ENCODE measurements at regions not wholly inside any gene's neighbourhood (a gene's known extent, or its start where the extent isn't known, plus 50 kb on each side); places are given as distances from the start of the nearest gene placed in this dataset.

- no peak overlapping the region for H3K9ac ChIP-seq (ENCODE audit: low read length)
- H3K4me1 ChIP-seq (ENCODE audit: low read length): no peaks in the 10 kb centered on the region
- H3K4me3 ChIP-seq (ENCODE audit: low read length): no peak overlapping the region
- TF ChIP-seq CTCF (IDR thresholded peaks at IDR 0.05; ENCODE audit: low read depth, low read length) (no peak), EZH2phosphoT487 (IDR thresholded peaks at IDR 0.05; ENCODE audit: low read depth) (no peak)
- H3K79me2 ChIP-seq (ENCODE audit: low read length): no peaks in the 10 kb centered on the region
- H3K36me3 ChIP-seq (replicated peaks; ENCODE audit: low read depth, low read length): no peaks in the 10 kb centered on the region
- peak overlapping the region; percentile 36 for H2AFZ ChIP-seq (ENCODE audit: low read depth, low read length)
- H4K20me1 ChIP-seq (ENCODE audit: insufficient read depth, low read length): no peaks in the 10 kb centered on the region
- no peak overlapping the region for H3K27ac ChIP-seq (ENCODE audit: low read length)
- H3K4me2 ChIP-seq (ENCODE audit: low read length): no peak overlapping the region
- no peaks in the 10 kb centered on the region for H3K9me3 ChIP-seq (ENCODE audit: insufficient read depth, low read length)
- H3K27me3 ChIP-seq (ENCODE audit: low read depth, low read length): no peaks in the 10 kb centered on the region
These were observed 105.2 kb downstream of the SLITRK6 start for GRCh38 chr13:85693889-85694511.

GRCh38 chr13:85690368-85690767, 108.9 kb downstream of the SLITRK6 start:
- no peak overlapping the region for H2AFZ ChIP-seq (ENCODE audit: low read depth, low read length)
- no peaks in the 10 kb centered on the region for H4K20me1 ChIP-seq (ENCODE audit: insufficient read depth, low read length)
- H3K9ac ChIP-seq (ENCODE audit: low read length): no peak overlapping the region
- no peak for TF ChIP-seq EZH2phosphoT487 (IDR thresholded peaks at IDR 0.05; ENCODE audit: low read depth)
- no peak for TF ChIP-seq CTCF (IDR thresholded peaks at IDR 0.05; ENCODE audit: low read depth, low read length)
- H3K4me2 ChIP-seq (ENCODE audit: low read length): no peak overlapping the region
- peaks cover 2% of the 10 kb centered on the region for H3K36me3 ChIP-seq (replicated peaks; ENCODE audit: low read depth, low read length)
- no peaks in the 10 kb centered on the region for H3K27me3 ChIP-seq (ENCODE audit: low read depth, low read length)
- no peaks in the 10 kb centered on the region for H3K9me3 ChIP-seq (ENCODE audit: insufficient read depth, low read length)
- H3K4me3 ChIP-seq (ENCODE audit: low read length): no peak overlapping the region
- H3K4me1 ChIP-seq (ENCODE audit: low read length): peaks cover 11% of the 10 kb centered on the region
- no peaks in the 10 kb centered on the region for H3K79me2 ChIP-seq (ENCODE audit: low read length)
- H3K27ac ChIP-seq (ENCODE audit: low read length): no peak overlapping the region

DNA sequence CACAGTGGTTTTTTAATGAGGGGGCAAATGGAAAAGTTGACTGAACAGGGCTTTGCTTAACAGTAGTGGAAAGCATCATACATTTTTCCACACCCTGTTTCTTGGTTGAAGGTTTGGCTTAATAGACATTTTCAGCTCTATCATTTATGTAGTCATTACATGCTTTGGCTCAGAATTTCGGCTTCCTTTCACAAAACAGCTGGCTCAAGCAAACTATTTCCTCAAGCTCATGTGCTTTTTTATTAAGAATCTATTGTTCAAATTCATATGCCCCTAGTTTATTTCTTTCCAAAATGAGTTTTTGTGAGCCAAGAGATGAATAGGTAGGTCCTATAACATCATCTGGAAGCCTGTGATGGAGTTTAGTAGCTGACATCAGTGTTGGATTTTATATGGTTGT, 113.8 kb downstream of the SLITRK6 start:
- H3K79me2 ChIP-seq (ENCODE audit: low read length): no peaks in the 10 kb centered on the region
- H3K4me2 ChIP-seq (ENCODE audit: low read length): no peak overlapping the region
- no peak overlapping the region for H2AFZ ChIP-seq (ENCODE audit: low read depth, low read length)
- H3K9ac ChIP-seq (ENCODE audit: low read length): no peak overlapping the region
- no peak overlapping the region for H3K27ac ChIP-seq (ENCODE audit: low read length)
- no peaks in the 10 kb centered on the region for H3K9me3 ChIP-seq (ENCODE audit: insufficient read depth, low read length)
- H3K4me1 ChIP-seq (ENCODE audit: low read length): peaks cover 11% of the 10 kb centered on the region
- no peak overlapping the region for H3K4me3 ChIP-seq (ENCODE audit: low read length)
- H4K20me1 ChIP-seq (ENCODE audit: insufficient read depth, low read length): no peaks in the 10 kb centered on the region
- H3K36me3 ChIP-seq (replicated peaks; ENCODE audit: low read depth, low read length): peaks cover 2% of the 10 kb centered on the region
- no peaks in the 10 kb centered on the region for H3K27me3 ChIP-seq (ENCODE audit: low read depth, low read length)
- TF ChIP-seq EZH2phosphoT487 (IDR thresholded peaks at IDR 0.05; ENCODE audit: low read depth) (no peak), CTCF (IDR thresholded peaks at IDR 0.05; ENCODE audit: low read depth, low read length) (no peak)

DNA sequence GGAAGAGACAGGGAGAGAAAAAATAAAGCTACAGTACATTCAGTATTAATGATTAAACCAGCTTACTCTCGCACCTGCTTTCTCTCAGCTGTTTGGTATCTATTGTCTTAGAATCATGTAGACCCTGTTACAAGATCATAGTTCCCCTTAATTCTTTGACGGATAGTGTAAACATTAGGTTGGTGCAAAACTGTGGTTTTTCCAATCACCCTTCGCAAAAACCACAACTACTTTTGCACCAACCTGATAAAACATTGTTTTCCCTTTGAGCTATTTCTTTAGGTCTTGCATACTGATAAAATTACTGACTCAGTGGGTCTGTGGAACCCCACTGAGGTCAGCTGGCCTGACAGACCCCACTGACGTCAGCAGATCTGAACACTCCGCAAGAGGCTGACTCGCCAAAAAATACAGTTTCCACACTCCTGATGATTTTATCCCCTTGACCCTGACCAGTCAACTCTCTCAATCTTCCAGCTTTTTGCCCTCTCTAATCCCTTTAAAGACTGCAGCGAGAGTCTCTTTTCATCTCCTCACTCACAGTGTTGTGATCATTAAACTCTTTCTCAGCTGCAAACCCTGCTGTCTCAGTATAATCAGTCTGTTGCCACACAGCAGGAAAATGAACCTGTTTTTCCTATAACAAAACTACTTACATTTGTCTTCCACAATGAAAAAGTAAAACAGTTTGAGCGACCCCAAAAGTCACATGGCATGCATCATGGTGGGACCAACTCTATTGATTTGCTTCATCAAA, 123.9 kb downstream of the SLITRK6 start:
- TF ChIP-seq EZH2phosphoT487 (IDR thresholded peaks at IDR 0.05; ENCODE audit: low read depth): no peak
- no peak for TF ChIP-seq CTCF (IDR thresholded peaks at IDR 0.05; ENCODE audit: low read depth, low read length)
- Histone ChIP-seq H3K4me3 (ENCODE audit: low read length) (no peak overlapping the region), H3K4me1 (ENCODE audit: low read length) (no peaks in the 10 kb centered on the region), H3K9me3 (ENCODE audit: insufficient read depth, low read length) (peaks cover 16% of the 10 kb centered on the region; the same call in 1 of the 2 replicates), H3K27me3 (ENCODE audit: low read depth, low read length) (no peaks in the 10 kb centered on the region), H2AFZ (ENCODE audit: low read depth, low read length) (no peak overlapping the region), H3K27ac (ENCODE audit: low read length) (no peak overlapping the region), H3K79me2 (ENCODE audit: low read length) (no peaks in the 10 kb centered on the region), H3K4me2 (ENCODE audit: low read length) (no peak overlapping the region), H4K20me1 (ENCODE audit: insufficient read depth, low read length) (no peaks in the 10 kb centered on the region), H3K9ac (ENCODE audit: low read length) (no peak overlapping the region), H3K36me3 (replicated peaks; ENCODE audit: low read depth, low read length) (peaks cover 10% of the 10 kb centered on the region)
